Tibial nerve (tissue), 4 donors: ENCODE measurements at regions not wholly inside any gene's neighbourhood (a gene's known extent, or its start where the extent isn't known, plus 50 kb on each side); places are given as distances from the start of the nearest gene placed in this dataset.

Source experiments
- CTCF ChIP-seq, 5 experiments: fragments of 200-600 bp in 3 of 5; fragments of 450-650 bp in 2 of 5; sonication (generic) in 3 of 5; IDR thresholded peaks; one replicate each; pipeline ENCODE4 v1.5.1; 2016 to 2019; ENCODE audit warnings: antibody characterized with exemption in 5 of 5, mild to moderate bottlenecking in 3 of 5, moderate library complexity in 2 of 5
- EP300 ChIP-seq, 2 donors: sonication (generic); formaldehyde crosslinking; IDR thresholded peaks; one replicate each; pipeline ENCODE4 v1.6.1; 2017; ENCODE audit warnings: antibody characterized with exemption in 2 of 2, mild to moderate bottlenecking in 1 of 2

DNA sequence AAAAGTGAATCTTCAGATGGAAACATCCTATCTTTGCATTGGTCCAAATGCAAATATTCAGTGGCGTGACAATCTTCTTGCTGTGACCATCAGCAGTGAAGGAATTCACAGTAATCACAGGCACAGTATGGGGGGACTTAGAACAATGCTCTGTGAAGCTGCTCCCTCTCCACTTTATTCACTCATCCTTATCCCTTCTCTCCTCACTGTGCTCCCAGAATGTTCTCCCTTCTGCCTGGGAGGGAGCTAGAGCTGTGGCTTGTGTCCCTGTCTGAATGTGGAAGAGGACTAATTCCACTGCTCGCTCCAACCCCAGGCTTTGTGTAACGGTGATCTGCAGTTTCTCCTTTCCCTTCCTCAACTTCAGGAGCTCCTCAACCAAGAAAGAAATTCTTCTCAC, 243.7 kb downstream of the ALDH8A1 start:
- no peak for TF ChIP-seq EP300 (IDR thresholded peaks at IDR 0.05)
- TF ChIP-seq CTCF (IDR thresholded peaks at IDR 0.05): no peak
